ENCODE measurements at regions not wholly inside any gene's neighbourhood (a gene's known extent, or its start where the extent isn't known, plus 50 kb on each side); places are given as distances from the start of the nearest gene placed in this dataset.

- TF ChIP-seq CTCF (conservative IDR thresholded peaks at IDR 0.05) (peak; percentile 24), ZFX (IDR thresholded peaks at IDR 0.05) (no peak)
These were observed 150.2 kb downstream of the TANC2 start for GRCh38 chr17:63116228-63116627.

All from C4-2B (cell line).